ENCODE measurements at regions not wholly inside any gene's neighbourhood (a gene's known extent, or its start where the extent isn't known, plus 50 kb on each side); places are given as distances from the start of the nearest gene placed in this dataset.

GRCh38 chr22:48371391-48371790 is 1456.3 kb downstream of the BRD1 start:
- Histone ChIP-seq H3K36me3 (ENCODE audit: control insufficient read depth in 2 of 2, insufficient read depth in 1 of 2, low read length in 2 of 2) (no peaks in the 10 kb centered on the region), H3K9me3 (ENCODE audit: control insufficient read depth, insufficient read depth, low read depth, low read length) (no peaks in the 10 kb centered on the region), H3K4me3 (ENCODE audit: low read depth, low read length) (no peak overlapping the region), H3K27ac (ENCODE audit: extremely low read depth, low read depth, low read length) (no peak overlapping the region), H3K4me1 (ENCODE audit: control insufficient read depth, insufficient read depth, low read length) (peaks cover 6% of the 10 kb centered on the region)
- TF ChIP-seq ZNF704 (tag by site-specific recombination; IDR thresholded peaks at IDR 0.05), result no peak
- no peak for TF ChIP-seq ZNF433 (tag by site-specific recombination; IDR thresholded peaks at IDR 0.05; ENCODE audit: low read depth)
- no peak for TF ChIP-seq ZSCAN5A (tag by site-specific recombination; IDR thresholded peaks at IDR 0.05)
- TF ChIP-seq ZNF175 (tag by site-specific recombination; IDR thresholded peaks at IDR 0.05), result no peak
- TF ChIP-seq ZNF514 (tag by site-specific recombination; IDR thresholded peaks at IDR 0.05), result no peak
- TF ChIP-seq YY2 (tag by site-specific recombination; IDR thresholded peaks at IDR 0.05), result no peak
- TF ChIP-seq ZNF214 (tag by site-specific recombination; IDR thresholded peaks at IDR 0.05; ENCODE audit: borderline replicate concordance), result no peak
- TF ChIP-seq ZNF416 (tag by site-specific recombination; IDR thresholded peaks at IDR 0.05), result no peak
- TF ChIP-seq HOXD13 (CRISPR knock-in tag; IDR thresholded peaks at IDR 0.05; ENCODE audit: borderline replicate concordance), result no peak
- no peak for TF ChIP-seq ZFHX2 (tag by site-specific recombination; conservative IDR thresholded peaks at IDR 0.05)
- TF ChIP-seq ZNF426 (tag by site-specific recombination; IDR thresholded peaks at IDR 0.05), result no peak
- TF ChIP-seq ATF2 (tag by site-specific recombination; IDR thresholded peaks at IDR 0.05; ENCODE audit: low read depth), result no peak
- TF ChIP-seq KLF1 (tag by site-specific recombination; IDR thresholded peaks at IDR 0.05), result no peak
- no peak for TF ChIP-seq ZNF791 (tag by site-specific recombination; IDR thresholded peaks at IDR 0.05)
- no peak for TF ChIP-seq ZNF664 (tag by site-specific recombination; IDR thresholded peaks at IDR 0.05)
- no peak for TF ChIP-seq OSR2 (tag by site-specific recombination; IDR thresholded peaks at IDR 0.05)
- TF ChIP-seq ZNF362 (tag by site-specific recombination; IDR thresholded peaks at IDR 0.05), result no peak
- no peak for TF ChIP-seq KLF9 (tag by site-specific recombination; IDR thresholded peaks at IDR 0.05; ENCODE audit: low read depth)
- no peak for TF ChIP-seq ZNF112 (tag by site-specific recombination; IDR thresholded peaks at IDR 0.05)
- TF ChIP-seq ZNF174 (tag by site-specific recombination; IDR thresholded peaks at IDR 0.05), result no peak
- ChIA-PET CTCF (interaction anchor here (0.5 kb wide), 1 partner anchor 74 kb away, joined by 3 read pairs; no protein-coding TSS in a partner anchor), POLR2A (no interaction called here)

GRCh38 chr22:48370508-48371325 is 1457.0 kb downstream of the BRD1 start:
- no peaks in the 10 kb centered on the region for H3K9me3 ChIP-seq (ENCODE audit: control insufficient read depth, insufficient read depth, low read depth, low read length)
- no peak overlapping the region for H3K4me3 ChIP-seq (ENCODE audit: low read depth, low read length)
- no peak overlapping the region for H3K27ac ChIP-seq (ENCODE audit: extremely low read depth, low read depth, low read length)
- ChIA-PET CTCF (interaction anchor here (0.5 to 0.7 kb wide), 2 partner anchors 42 to 74 kb away, joined by 3 to 4 read pairs; no protein-coding TSS in a partner anchor), POLR2A (no interaction called here)
- no peaks in the 10 kb centered on the region for H3K36me3 ChIP-seq (ENCODE audit: control insufficient read depth in 2 of 2, insufficient read depth in 1 of 2, low read length in 2 of 2)
- peaks cover 6% of the 10 kb centered on the region for H3K4me1 ChIP-seq (ENCODE audit: control insufficient read depth, insufficient read depth, low read length)
- TF ChIP-seq ZBTB17 (tag by site-specific recombination; IDR thresholded peaks at IDR 0.05), result no peak
- no peak for TF ChIP-seq BCL6B (tag by site-specific recombination; IDR thresholded peaks at IDR 0.05)
- TF ChIP-seq KLF16 (tag by site-specific recombination; IDR thresholded peaks at IDR 0.05), result no peak
- 0 out of 2 replicates have a peak, but pooled peaks have one; percentile 4 for TF ChIP-seq ZIC2 (tag by site-specific recombination; IDR thresholded peaks at IDR 0.05)
- no peak for TF ChIP-seq ZBTB49 (tag by site-specific recombination; IDR thresholded peaks at IDR 0.05; ENCODE audit: low read depth)
